ENCODE measurements at regions not wholly inside any gene's neighbourhood (a gene's known extent, or its start where the extent isn't known, plus 50 kb on each side); places are given as distances from the start of the nearest gene placed in this dataset.
A peak's percentile ranks its signal among the peaks of the same experiment; 100 is the strongest.

DNA sequence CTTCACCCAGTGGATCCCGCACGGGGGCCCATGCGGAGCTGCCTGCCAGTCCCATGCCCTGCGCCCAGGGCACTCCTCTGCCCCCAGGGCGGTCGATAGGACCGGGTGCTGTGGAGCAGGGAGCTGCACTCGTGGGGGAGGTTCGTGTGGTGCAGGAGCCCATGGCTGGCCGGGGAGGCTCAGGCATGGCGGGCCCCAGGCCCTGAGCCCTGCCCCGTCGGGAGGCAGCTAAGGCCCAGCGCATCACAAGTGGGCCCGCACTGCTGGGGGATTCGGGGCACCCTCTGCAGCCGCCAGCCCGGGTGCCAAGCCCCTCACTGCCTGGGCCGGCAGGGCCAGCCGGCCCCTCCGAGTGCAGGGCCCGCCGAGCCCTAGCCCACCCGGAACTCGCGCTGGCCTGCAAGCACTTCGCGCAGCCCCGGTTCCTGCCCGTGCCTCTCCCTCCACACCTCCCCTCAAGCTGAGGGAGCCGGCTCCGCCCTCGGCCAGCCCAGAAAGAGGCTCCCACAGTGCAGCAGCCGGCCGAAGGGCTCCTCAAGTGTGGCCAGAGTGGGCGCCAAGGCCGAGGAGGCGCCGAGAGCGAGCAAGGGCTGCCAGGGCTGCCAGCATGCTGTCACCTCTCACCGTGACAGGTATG lies 221.1 kb upstream of the RORB start:
- H3K27ac ChIP-seq, result no peak overlapping the region
- TF ChIP-seq CTCF (conservative IDR thresholded peaks at IDR 0.05), result no peak
- no peak for TF ChIP-seq ZFX (IDR thresholded peaks at IDR 0.05)

DNA sequence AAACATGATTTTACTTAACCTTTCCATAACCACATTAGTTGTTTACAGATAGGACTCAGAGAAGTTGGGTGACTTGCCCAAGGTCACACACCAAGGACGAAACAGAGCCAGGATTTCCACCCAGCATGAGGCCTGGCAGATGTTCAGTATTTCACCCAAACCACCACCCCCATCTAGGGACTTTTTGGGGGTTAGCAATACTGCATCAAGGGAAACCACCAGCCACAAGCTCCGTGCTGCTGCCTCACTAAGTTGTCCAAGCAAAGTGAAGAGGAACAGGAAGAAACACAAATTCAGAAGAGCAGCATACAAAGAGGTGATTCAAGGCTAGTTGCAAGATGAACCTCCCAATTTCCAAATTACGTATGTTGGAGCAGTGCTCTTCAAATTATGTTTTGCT lies 219.6 kb upstream of the RORB start:
- H3K27ac ChIP-seq, result no peak overlapping the region
- TF ChIP-seq ZFX (IDR thresholded peaks at IDR 0.05) (no peak), CTCF (conservative IDR thresholded peaks at IDR 0.05) (no peak)

DNA sequence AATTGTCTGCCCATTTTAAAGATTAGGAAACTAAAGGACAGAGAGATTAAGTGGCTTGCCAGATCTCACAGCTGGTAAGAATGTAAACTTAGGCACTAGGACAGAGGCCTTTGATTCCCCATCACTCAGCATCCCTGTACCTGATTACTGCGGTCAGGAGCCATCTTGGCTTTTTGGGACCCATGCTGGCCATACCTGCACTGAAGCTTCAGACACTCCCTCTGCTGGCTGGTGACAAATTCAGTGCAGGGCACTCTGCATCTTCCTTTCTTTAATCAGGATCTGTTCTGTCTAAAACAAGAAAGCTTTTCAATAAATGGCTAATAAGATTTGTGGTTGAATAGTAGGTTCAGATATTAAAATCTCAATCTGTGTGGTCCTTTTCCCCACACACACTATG lies 215.5 kb upstream of the RORB start:
- TF ChIP-seq ZFX (IDR thresholded peaks at IDR 0.05) (no peak), CTCF (conservative IDR thresholded peaks at IDR 0.05) (peak; percentile 58)
- no peak overlapping the region for H3K27ac ChIP-seq

GRCh38 chr9:74282526-74283253 lies 214.4 kb upstream of the RORB start:
- TF ChIP-seq CTCF (conservative IDR thresholded peaks at IDR 0.05), result no peak
- TF ChIP-seq ZFX (IDR thresholded peaks at IDR 0.05), result no peak
- no peak overlapping the region for H3K27ac ChIP-seq

GRCh38 chr9:74284581-74285450 lies 212.3 kb upstream of the RORB start:
- no peak overlapping the region for H3K27ac ChIP-seq
- no peak for TF ChIP-seq ZFX (IDR thresholded peaks at IDR 0.05)
- no peak for TF ChIP-seq CTCF (conservative IDR thresholded peaks at IDR 0.05)

DNA sequence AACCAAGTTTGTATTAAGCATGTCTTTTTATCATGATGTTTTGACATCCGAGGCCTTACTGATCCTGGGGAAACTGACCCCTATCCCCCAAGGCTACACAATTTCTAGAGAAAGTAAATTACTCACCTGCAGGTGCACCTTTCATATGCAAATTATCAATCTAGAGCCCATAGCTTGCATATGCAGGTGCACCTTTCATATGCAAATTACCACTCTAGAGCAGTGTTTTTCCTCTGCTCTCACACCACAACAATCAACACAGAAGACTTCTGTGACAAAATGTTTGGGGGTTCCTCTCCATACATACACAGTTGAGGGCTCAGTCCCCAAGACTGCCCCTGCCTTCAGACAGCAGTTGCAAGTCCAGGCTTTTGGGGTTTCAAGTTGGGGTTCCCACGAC lies 203.7 kb upstream of the RORB start:
- TF ChIP-seq ZFX (IDR thresholded peaks at IDR 0.05) (no peak), CTCF (conservative IDR thresholded peaks at IDR 0.05) (no peak)

GRCh38 chr9:74303945-74304344 lies 193.2 kb upstream of the RORB start:
- no peak overlapping the region for H3K27ac ChIP-seq

More for the DNA sequence above, 203.7 kb upstream of the RORB start:
- H3K27ac ChIP-seq, result no peak overlapping the region

More at GRCh38 chr9:74303945-74304344, 193.2 kb upstream of the RORB start:
- no peak for TF ChIP-seq ZFX (IDR thresholded peaks at IDR 0.05)
- TF ChIP-seq CTCF (conservative IDR thresholded peaks at IDR 0.05), result no peak

Data from C4-2B (cell line).